ENCODE measurements at regions not wholly inside any gene's neighbourhood (a gene's known extent, or its start where the extent isn't known, plus 50 kb on each side); places are given as distances from the start of the nearest gene placed in this dataset.
A peak's percentile ranks its signal among the peaks of the same experiment; 100 is the strongest.

DNA sequence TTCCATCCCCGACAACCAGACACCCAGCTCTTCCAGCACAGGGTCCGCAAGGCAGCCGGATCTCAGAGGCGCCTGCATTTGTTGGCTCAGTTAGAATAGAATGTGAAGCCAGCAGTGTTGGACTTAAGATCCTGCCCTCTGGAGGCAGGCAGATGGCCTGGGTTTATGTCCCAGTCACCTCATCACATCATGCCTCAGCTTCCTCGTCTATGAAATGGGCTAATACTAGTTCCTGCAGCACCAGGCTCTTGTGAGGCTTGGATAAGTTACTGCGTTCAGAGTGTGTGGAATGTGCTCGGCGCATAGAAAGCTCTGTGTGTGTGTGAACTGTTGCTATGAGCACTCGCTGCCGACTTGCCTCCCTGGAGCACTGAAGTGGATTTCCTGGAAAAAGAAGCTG lies 202.5 kb upstream of the GPR26 start:
- Mint-ChIP-seq H3K4me3 (no peak overlapping the region), H3K27ac (peak overlapping the region in 1 of 3 experiments; percentile 63; a peak in 2 of 7 replicates), H3K4me1 (peaks cover 50 to 56% of the 10 kb centered on the region in 2 experiments), H3K9me3 (no peaks in the 10 kb centered on the region), H3K36me3 (ENCODE audit: insufficient read depth in 1 of 3, low read depth in 3 of 3) (no peaks in the 10 kb centered on the region; a peak in 1 of 7 replicates), H3K27me3 (ENCODE audit: low read depth) (no peaks in the 10 kb centered on the region; the same call in 1 of the 2 replicates)
- H2BK15ac ChIP-seq (ENCODE audit: low read depth, low read length), result no peak overlapping the region
- H3K14ac ChIP-seq (ENCODE audit: insufficient read depth, low read length), result no peak overlapping the region
- H3K23ac ChIP-seq (ENCODE audit: insufficient read length, low read depth, low read length), result no peak overlapping the region
- H3K79me1 ChIP-seq (ENCODE audit: insufficient read depth, low read depth, low read length, poor library complexity, severe bottlenecking), result no peaks in the 10 kb centered on the region
- TF ChIP-seq, protein P1, sequence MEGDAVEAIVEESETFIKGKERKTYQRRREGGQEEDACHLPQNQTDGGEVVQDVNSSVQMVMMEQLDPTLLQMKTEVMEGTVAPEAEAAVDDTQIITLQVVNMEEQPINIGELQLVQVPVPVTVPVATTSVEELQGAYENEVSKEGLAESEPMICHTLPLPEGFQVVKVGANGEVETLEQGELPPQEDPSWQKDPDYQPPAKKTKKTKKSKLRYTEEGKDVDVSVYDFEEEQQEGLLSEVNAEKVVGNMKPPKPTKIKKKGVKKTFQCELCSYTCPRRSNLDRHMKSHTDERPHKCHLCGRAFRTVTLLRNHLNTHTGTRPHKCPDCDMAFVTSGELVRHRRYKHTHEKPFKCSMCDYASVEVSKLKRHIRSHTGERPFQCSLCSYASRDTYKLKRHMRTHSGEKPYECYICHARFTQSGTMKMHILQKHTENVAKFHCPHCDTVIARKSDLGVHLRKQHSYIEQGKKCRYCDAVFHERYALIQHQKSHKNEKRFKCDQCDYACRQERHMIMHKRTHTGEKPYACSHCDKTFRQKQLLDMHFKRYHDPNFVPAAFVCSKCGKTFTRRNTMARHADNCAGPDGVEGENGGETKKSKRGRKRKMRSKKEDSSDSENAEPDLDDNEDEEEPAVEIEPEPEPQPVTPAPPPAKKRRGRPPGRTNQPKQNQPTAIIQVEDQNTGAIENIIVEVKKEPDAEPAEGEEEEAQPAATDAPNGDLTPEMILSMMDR (conservative IDR thresholded peaks at IDR 0.05), result no peak
- H3K27me3 ChIP-seq (ENCODE audit: insufficient read depth, low read length), result no peaks in the 10 kb centered on the region
- H2BK12ac ChIP-seq (ENCODE audit: insufficient read length, low read depth, low read length), result no peak overlapping the region
- no peak overlapping the region for H3K56ac ChIP-seq (ENCODE audit: insufficient read length, low read depth, low read length)
- no peak overlapping the region for H3K4ac ChIP-seq (ENCODE audit: low read depth, low read length)
- no peaks in the 10 kb centered on the region for H3K9me3 ChIP-seq (ENCODE audit: control insufficient read depth, low read depth, low read length)
- no peak overlapping the region for H4K5ac ChIP-seq (ENCODE audit: insufficient read length, low read depth, low read length)
- no peak for DNase-seq
- H2BK20ac ChIP-seq (ENCODE audit: low read depth, low read length, poor library complexity, severe bottlenecking), result no peak overlapping the region
- no peak overlapping the region for H2BK5ac ChIP-seq (ENCODE audit: insufficient read length, low read length)
- H3K18ac ChIP-seq (ENCODE audit: insufficient read length, low read depth, low read length), result no peak overlapping the region
- no peak overlapping the region for H3K4me2 ChIP-seq (ENCODE audit: insufficient read depth, insufficient read length, low read length)
- no peak overlapping the region for H3K9ac ChIP-seq (ENCODE audit: extremely low read depth, insufficient read length, low read length)
- no peak overlapping the region for H3T11ph ChIP-seq (ENCODE audit: low read length)
- no peak overlapping the region for H3K27ac ChIP-seq (ENCODE audit: insufficient read length, low read depth, low read length)
- H3K4me1 ChIP-seq (ENCODE audit: insufficient read depth, low read length), result peaks cover 5% of the 10 kb centered on the region; the same call in 1 of the 2 replicates
- no peak overlapping the region for H2BK120ac ChIP-seq (ENCODE audit: low read depth, low read length, poor library complexity, severe bottlenecking)
- WGBS (ENCODE audit: extremely low coverage, insufficient read length, low lambda C conversion rate), result no CpG with 5 or more reads among the region's 10 CpGs
- no peak overlapping the region for H4K8ac ChIP-seq (replicated peaks; ENCODE audit: insufficient read length, low read depth, low read length)
- no peaks in the 10 kb centered on the region for H4K20me1 ChIP-seq (ENCODE audit: control insufficient read depth, insufficient read depth, insufficient read length)
- H3K23me2 ChIP-seq (ENCODE audit: insufficient read length, low read depth, low read length, poor library complexity, severe bottlenecking), result no peaks in the 10 kb centered on the region
- H2AFZ ChIP-seq (ENCODE audit: low read length), result no peak overlapping the region
- no peak overlapping the region for H2AK5ac ChIP-seq (ENCODE audit: insufficient read length, low read length)
- no peak overlapping the region for H4K91ac ChIP-seq (ENCODE audit: insufficient read length, low read depth, low read length)
- no peaks in the 10 kb centered on the region for H3K79me2 ChIP-seq (ENCODE audit: insufficient read depth, low read length)

All from H9 (cell line).